ENCODE measurements at regions not wholly inside any gene's neighbourhood (a gene's known extent, or its start where the extent isn't known, plus 50 kb on each side); places are given as distances from the start of the nearest gene placed in this dataset.

DNA sequence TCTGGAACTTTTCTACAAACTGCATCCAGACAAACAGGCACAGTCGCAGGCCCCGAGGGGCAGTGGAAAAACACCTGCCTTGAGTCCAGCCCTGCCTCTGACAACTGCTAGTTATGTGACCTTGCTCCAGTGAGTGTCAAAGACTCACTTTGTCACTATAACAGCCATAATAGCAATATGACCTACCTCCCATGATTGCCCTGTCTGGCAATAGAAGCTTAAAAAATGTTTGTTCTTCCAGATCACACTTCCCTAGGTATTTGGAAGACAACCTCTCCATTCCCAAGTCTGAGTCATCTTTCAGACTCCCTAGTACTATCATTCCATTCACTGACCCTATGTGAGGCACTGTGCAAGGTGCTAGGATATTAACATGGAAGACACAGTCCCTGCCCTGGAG, 74.5 kb downstream of the RPL27A start:
- H3K9me3 ChIP-seq (ENCODE audit: low read depth): no peaks in the 10 kb centered on the region
- H3K9ac ChIP-seq: no peak overlapping the region
- no peaks in the 10 kb centered on the region for H3K9me2 ChIP-seq (ENCODE audit: insufficient read depth)
- H3K36me3 ChIP-seq (ENCODE audit: low read depth): no peaks in the 10 kb centered on the region
- in situ Hi-C loops (cut with MboI): no loop called here
- DNase-seq: peak; percentile 30
- peaks cover 22% of the 10 kb centered on the region for H3K4me1 ChIP-seq (ENCODE audit: insufficient read depth)
- H3K4me2 ChIP-seq (ENCODE audit: unreplicated experiment): peak overlapping the region; percentile 34
- peaks cover 42% of the 10 kb centered on the region for H3F3A ChIP-seq (ENCODE audit: insufficient read depth)
- no peaks in the 10 kb centered on the region for H3K27me3 ChIP-seq (replicated peaks; ENCODE audit: insufficient read depth)
- no peak overlapping the region for H2AFZ ChIP-seq
- peak overlapping the region; percentile 65 for H3K27ac ChIP-seq
- H4K20me1 ChIP-seq (ENCODE audit: insufficient read depth): no peaks in the 10 kb centered on the region
- H3K79me2 ChIP-seq (ENCODE audit: insufficient read depth): peaks cover 62% of the 10 kb centered on the region
- TF ChIP-seq EZH2 (IDR thresholded peaks at IDR 0.05; ENCODE audit: insufficient read depth, poor library complexity, severe bottlenecking) (no peak), EZH2phosphoT487 (IDR thresholded peaks at IDR 0.05; ENCODE audit: insufficient read depth, low read depth) (no peak)
- 98 to 100% methylated on average over 2 of the region's 2 CpGs for WGBS, 2 experiments (ENCODE audit: low coverage in 1 of 2, low lambda C conversion rate in 2 of 2, missing lambda C conversion rate in 2 of 2)
- H3K4me3 ChIP-seq: no peak overlapping the region

- Histone ChIP-seq H4K20me1 (ENCODE audit: insufficient read depth) (no peaks in the 10 kb centered on the region), H3K9me3 (ENCODE audit: low read depth) (no peaks in the 10 kb centered on the region), H3K36me3 (ENCODE audit: low read depth) (no peaks in the 10 kb centered on the region), H3K27ac (no peak overlapping the region), H3K4me1 (ENCODE audit: insufficient read depth) (peaks cover 22% of the 10 kb centered on the region), H3K9me2 (ENCODE audit: insufficient read depth) (no peaks in the 10 kb centered on the region), H3K4me2 (ENCODE audit: unreplicated experiment) (no peak overlapping the region), H2AFZ (no peak overlapping the region), H3K79me2 (ENCODE audit: insufficient read depth) (peaks cover 62% of the 10 kb centered on the region), H3K4me3 (no peak overlapping the region), H3K27me3 (replicated peaks; ENCODE audit: insufficient read depth) (no peaks in the 10 kb centered on the region), H3F3A (ENCODE audit: insufficient read depth) (peaks cover 42% of the 10 kb centered on the region), H3K9ac (no peak overlapping the region)
- TF ChIP-seq EZH2phosphoT487 (IDR thresholded peaks at IDR 0.05; ENCODE audit: insufficient read depth, low read depth): no peak
- TF ChIP-seq EZH2 (IDR thresholded peaks at IDR 0.05; ENCODE audit: insufficient read depth, poor library complexity, severe bottlenecking): no peak
- 73 to 80% methylated on average over 2 of the region's 2 CpGs for WGBS, 2 experiments (ENCODE audit: low coverage in 1 of 2, low lambda C conversion rate in 2 of 2, missing lambda C conversion rate in 2 of 2)
- no peak for DNase-seq
- in situ Hi-C loops (cut with MboI): no loop called here
Measured at GRCh38 chr11:8757533-8757932, 74.9 kb downstream of the RPL27A start.

DNA sequence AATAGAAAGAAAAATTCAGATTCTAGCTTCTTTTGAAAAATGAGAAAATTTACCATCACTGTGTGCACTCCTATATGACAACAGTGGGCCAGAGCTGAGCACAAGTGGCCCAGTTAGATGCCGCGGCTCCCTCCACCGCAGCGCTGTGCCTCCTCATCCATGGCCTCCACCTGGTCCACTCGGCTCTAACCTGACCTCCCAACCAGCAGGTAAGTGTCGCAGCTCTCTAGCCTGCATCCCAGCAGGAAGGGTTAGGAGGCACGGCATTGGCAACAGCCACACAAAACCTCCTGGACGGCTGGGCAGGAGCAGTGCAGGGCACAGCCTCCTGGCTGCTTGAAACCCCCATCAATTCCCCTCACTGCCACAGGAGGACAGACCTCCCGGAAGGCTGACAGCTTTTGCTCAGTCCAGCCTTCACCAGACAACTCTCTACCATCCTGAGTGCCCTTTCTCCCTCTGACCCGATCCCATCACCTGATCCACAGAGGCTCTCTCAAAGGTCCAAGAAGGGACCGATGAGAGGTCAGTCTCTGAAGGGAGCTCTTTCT, 76.1 kb downstream of the RPL27A start:
- Histone ChIP-seq H2AFZ (no peak overlapping the region), H3K9ac (no peak overlapping the region), H3K4me2 (ENCODE audit: unreplicated experiment) (no peak overlapping the region), H4K20me1 (ENCODE audit: insufficient read depth) (no peaks in the 10 kb centered on the region), H3K9me3 (ENCODE audit: low read depth) (no peaks in the 10 kb centered on the region), H3F3A (ENCODE audit: insufficient read depth) (peaks cover 42% of the 10 kb centered on the region), H3K27ac (no peak overlapping the region), H3K4me3 (no peak overlapping the region), H3K9me2 (ENCODE audit: insufficient read depth) (no peaks in the 10 kb centered on the region), H3K79me2 (ENCODE audit: insufficient read depth) (peaks cover 64% of the 10 kb centered on the region), H3K4me1 (ENCODE audit: insufficient read depth) (peaks cover 22% of the 10 kb centered on the region), H3K36me3 (ENCODE audit: low read depth) (no peaks in the 10 kb centered on the region), H3K27me3 (replicated peaks; ENCODE audit: insufficient read depth) (no peaks in the 10 kb centered on the region)
- 96 to 99% methylated on average over 11 of the region's 11 CpGs for WGBS, 2 experiments (ENCODE audit: low coverage in 1 of 2, low lambda C conversion rate in 2 of 2, missing lambda C conversion rate in 2 of 2)
- TF ChIP-seq EZH2phosphoT487 (IDR thresholded peaks at IDR 0.05; ENCODE audit: insufficient read depth, low read depth): no peak
- TF ChIP-seq EZH2 (IDR thresholded peaks at IDR 0.05; ENCODE audit: insufficient read depth, poor library complexity, severe bottlenecking): no peak
- DNase-seq: no peak
- in situ Hi-C loops (cut with MboI): no loop called here

GRCh38 chr11:8759634-8760033, 77.0 kb downstream of the RPL27A start:
- H3K27ac ChIP-seq: no peak overlapping the region
- H4K20me1 ChIP-seq (ENCODE audit: insufficient read depth): no peaks in the 10 kb centered on the region
- TF ChIP-seq EZH2phosphoT487 (IDR thresholded peaks at IDR 0.05; ENCODE audit: insufficient read depth, low read depth) (no peak), EZH2 (IDR thresholded peaks at IDR 0.05; ENCODE audit: insufficient read depth, poor library complexity, severe bottlenecking) (no peak)
- H3K4me1 ChIP-seq (ENCODE audit: insufficient read depth): peaks cover 22% of the 10 kb centered on the region
- no peaks in the 10 kb centered on the region for H3K27me3 ChIP-seq (replicated peaks; ENCODE audit: insufficient read depth)
- H3K9me2 ChIP-seq (ENCODE audit: insufficient read depth): no peaks in the 10 kb centered on the region
- WGBS, 2 experiments (ENCODE audit: low coverage in 1 of 2, low lambda C conversion rate in 2 of 2, missing lambda C conversion rate in 2 of 2): 53% methylated on average over 1 of the region's 1 CpG
- H3K79me2 ChIP-seq (ENCODE audit: insufficient read depth): peaks cover 61% of the 10 kb centered on the region
- in situ Hi-C loops (cut with MboI): no loop called here
- no peak for DNase-seq
- no peak overlapping the region for H3K4me2 ChIP-seq (ENCODE audit: unreplicated experiment)
- no peak overlapping the region for H3K4me3 ChIP-seq
- no peaks in the 10 kb centered on the region for H3K9me3 ChIP-seq (ENCODE audit: low read depth)
- no peaks in the 10 kb centered on the region for H3K36me3 ChIP-seq (ENCODE audit: low read depth)
- no peak overlapping the region for H3K9ac ChIP-seq
- H3F3A ChIP-seq (ENCODE audit: insufficient read depth): peaks cover 32% of the 10 kb centered on the region
- no peak overlapping the region for H2AFZ ChIP-seq

DNA sequence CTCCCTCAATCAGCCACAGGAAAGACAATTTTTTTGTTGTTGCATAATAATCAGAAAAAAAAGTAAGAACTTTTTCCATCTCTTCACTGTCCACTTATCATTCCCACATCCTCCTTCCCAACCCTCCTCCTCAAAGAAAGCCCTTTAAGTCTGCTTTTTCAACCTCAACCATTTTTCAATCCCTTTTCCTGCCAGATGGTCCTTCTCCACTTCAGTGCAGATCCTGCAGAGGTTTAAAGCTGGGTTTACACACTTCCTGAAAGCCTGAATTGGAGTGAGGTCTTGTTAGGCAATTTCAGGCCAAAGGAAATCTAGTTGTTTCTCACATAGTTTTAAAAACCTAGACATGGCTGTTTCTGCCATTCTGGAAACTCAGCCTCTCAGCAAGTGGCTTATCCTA, 78.3 kb downstream of the RPL27A start:
- Histone ChIP-seq H3K9ac (no peak overlapping the region), H3K27ac (no peak overlapping the region), H4K20me1 (ENCODE audit: insufficient read depth) (no peaks in the 10 kb centered on the region), H3K4me1 (ENCODE audit: insufficient read depth) (peaks cover 27% of the 10 kb centered on the region), H3K4me2 (ENCODE audit: unreplicated experiment) (no peak overlapping the region), H3K27me3 (replicated peaks; ENCODE audit: insufficient read depth) (no peaks in the 10 kb centered on the region), H3K4me3 (no peak overlapping the region), H3K36me3 (ENCODE audit: low read depth) (no peaks in the 10 kb centered on the region), H3K79me2 (ENCODE audit: insufficient read depth) (peaks cover 54% of the 10 kb centered on the region), H3F3A (ENCODE audit: insufficient read depth) (peaks cover 31% of the 10 kb centered on the region), H3K9me2 (ENCODE audit: insufficient read depth) (no peaks in the 10 kb centered on the region), H3K9me3 (ENCODE audit: low read depth) (no peaks in the 10 kb centered on the region), H2AFZ (no peak overlapping the region)
- TF ChIP-seq EZH2 (IDR thresholded peaks at IDR 0.05; ENCODE audit: insufficient read depth, poor library complexity, severe bottlenecking) (no peak), EZH2phosphoT487 (IDR thresholded peaks at IDR 0.05; ENCODE audit: insufficient read depth, low read depth) (no peak)
- in situ Hi-C loops (cut with MboI): no loop called here
- DNase-seq: no peak
